ENCODE measurements at regions not wholly inside any gene's neighbourhood (a gene's known extent, or its start where the extent isn't known, plus 50 kb on each side); places are given as distances from the start of the nearest gene placed in this dataset.

DNA sequence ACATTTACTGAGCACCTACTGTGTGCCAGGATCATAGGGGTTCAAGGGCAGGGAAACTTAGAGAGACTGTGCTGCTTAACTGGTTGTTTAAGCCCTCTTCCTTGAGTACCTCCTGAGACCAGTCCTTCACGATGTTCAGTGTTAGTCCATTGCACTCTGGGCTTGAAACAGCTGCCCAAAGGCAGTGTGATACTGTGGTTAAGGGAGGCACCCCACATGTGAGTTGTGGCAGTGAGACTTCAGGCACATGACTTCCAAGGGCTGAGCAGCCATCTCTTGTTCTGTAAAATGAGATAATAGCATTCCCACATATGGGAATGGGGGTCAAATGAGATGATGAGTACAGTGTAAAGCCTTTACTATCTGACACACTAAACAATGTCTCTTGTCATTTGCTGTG lies 75.1 kb downstream of the LINGO1 start:
- Mint-ChIP-seq H3K27me3 (ENCODE audit: insufficient read depth) (no peaks in the 10 kb centered on the region), H3K4me1 (ENCODE audit: low read depth) (no peaks in the 10 kb centered on the region), H3K9me3 (no peaks in the 10 kb centered on the region), H3K4me3 (no peak overlapping the region), H3K27ac (no peak overlapping the region), H3K36me3 (ENCODE audit: low read depth) (no peaks in the 10 kb centered on the region)
- DNase-seq (ENCODE audit: low spot score): no peak
- intact Hi-C loops (cut with micrococcal nuclease): no loop called here

DNA sequence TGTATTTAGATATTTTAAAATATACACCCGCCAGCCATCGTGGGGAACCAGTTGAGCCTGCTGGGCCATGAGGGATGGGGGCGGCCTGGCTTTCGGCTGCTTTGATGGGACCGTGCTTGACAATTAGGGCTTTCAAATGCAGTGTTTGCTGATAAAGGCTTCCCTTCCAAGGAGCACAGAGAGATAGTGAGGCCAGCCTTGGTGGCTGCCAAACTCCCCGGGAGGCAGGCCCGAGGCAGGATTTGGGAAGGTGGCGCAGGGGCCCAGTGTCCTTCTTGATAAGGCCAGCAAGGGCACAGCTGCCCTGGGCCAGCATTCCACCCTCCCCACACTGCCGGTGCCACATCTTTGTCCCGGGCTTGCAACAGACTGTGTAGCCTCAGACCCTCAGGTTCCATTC lies 75.6 kb downstream of the LINGO1 start:
- H3K4me1 Mint-ChIP-seq (ENCODE audit: low read depth): no peaks in the 10 kb centered on the region
- no peaks in the 10 kb centered on the region for H3K27me3 Mint-ChIP-seq (ENCODE audit: insufficient read depth)
- no peak overlapping the region for H3K27ac Mint-ChIP-seq
- intact Hi-C loops (cut with micrococcal nuclease): no loop called here
- H3K36me3 Mint-ChIP-seq (ENCODE audit: low read depth): no peaks in the 10 kb centered on the region
- no peak overlapping the region for H3K4me3 Mint-ChIP-seq
- DNase-seq (ENCODE audit: low spot score): no peak
- H3K9me3 Mint-ChIP-seq: no peaks in the 10 kb centered on the region

DNA sequence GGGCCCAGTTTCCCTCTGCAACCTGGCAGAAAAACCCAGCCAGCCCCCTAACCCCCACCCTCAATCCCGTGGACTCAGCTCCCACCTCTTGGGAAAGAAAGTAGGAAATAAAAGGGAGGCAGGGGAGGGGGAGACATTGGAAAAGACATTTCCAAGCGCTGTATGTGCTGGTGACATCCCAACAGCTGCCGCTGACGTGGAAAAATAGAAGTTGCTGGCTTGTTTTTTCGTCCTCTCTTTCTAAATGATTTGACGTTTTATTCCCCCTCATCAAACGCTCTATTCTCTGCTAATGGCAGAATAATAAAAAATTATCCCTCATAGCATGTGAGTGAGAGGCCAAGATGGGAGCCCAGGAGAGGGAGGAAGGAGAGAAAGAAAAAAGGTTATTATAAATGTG lies 76.1 kb downstream of the LINGO1 start:
- no peak for DNase-seq (ENCODE audit: low spot score)
- Mint-ChIP-seq H3K4me1 (ENCODE audit: low read depth) (no peaks in the 10 kb centered on the region), H3K27ac (no peak overlapping the region), H3K4me3 (no peak overlapping the region), H3K36me3 (ENCODE audit: low read depth) (no peaks in the 10 kb centered on the region), H3K27me3 (ENCODE audit: insufficient read depth) (no peaks in the 10 kb centered on the region), H3K9me3 (no peaks in the 10 kb centered on the region)
- intact Hi-C loops (cut with micrococcal nuclease): no loop called here

DNA sequence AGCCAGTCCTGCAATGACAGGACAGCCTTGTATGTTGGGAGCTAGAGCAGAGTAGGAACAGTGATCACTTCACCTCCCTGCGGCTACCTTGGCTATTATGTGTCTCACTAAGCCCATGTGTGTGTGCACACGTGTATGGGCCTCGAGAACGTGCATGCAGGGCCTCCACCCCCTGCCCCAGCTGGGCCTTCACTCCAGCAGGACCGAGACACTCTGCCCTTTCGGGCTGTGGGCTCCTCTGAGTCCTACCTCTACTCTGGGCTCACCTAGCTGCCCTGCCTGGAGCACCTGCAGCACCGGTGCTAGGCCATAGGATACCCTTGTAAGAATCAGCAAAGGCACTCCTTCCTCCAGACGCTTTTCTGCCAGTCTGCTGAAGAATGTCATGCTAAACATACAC lies 77.5 kb downstream of the LINGO1 start:
- no peaks in the 10 kb centered on the region for H3K27me3 Mint-ChIP-seq (ENCODE audit: insufficient read depth)
- no peaks in the 10 kb centered on the region for H3K36me3 Mint-ChIP-seq (ENCODE audit: low read depth)
- no peak overlapping the region for H3K27ac Mint-ChIP-seq
- no peaks in the 10 kb centered on the region for H3K4me1 Mint-ChIP-seq (ENCODE audit: low read depth)
- no peak overlapping the region for H3K4me3 Mint-ChIP-seq
- no peaks in the 10 kb centered on the region for H3K9me3 Mint-ChIP-seq
- intact Hi-C loops (cut with micrococcal nuclease): no loop called here
- no peak for DNase-seq (ENCODE audit: low spot score)

DNA sequence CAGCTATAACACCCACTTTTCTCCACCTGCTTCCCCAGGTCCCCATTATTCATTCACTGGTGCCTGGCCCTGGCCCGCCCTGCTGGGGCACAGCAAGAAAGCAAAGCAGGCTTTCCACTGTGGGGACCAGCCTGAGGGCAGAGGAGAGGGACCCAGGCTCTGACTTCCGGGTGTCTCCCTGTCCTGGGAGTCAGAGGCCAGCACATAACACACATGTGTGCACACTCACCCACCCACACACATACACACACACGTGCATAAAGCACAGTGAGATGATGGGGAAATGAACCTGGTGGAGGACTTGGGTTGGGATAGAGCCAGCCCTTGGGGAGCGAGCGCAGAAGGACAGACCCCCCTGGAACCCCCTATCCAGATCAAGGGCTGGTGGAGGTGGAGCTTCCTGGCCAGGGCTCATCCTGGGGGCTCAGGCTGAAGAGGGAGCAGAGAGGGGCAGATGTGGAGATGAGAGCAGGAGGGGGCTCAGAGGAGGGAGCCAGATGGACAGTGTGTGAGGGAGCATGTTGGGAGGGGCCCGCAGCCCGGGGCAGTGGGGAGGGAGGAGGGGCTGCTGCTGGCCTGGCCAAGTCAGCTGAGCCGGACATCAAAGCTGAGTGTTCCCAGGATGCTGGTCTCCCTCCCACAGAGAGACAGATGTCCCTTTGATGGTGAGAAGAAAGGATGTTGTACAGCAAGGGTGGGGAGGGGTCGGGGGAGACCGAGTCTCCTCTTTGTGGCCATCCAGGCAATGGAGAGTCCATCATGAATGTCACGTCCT lies 78.2 kb downstream of the LINGO1 start:
- Mint-ChIP-seq H3K9me3 (no peaks in the 10 kb centered on the region), H3K27me3 (ENCODE audit: insufficient read depth) (no peaks in the 10 kb centered on the region), H3K36me3 (ENCODE audit: low read depth) (no peaks in the 10 kb centered on the region), H3K27ac (no peak overlapping the region), H3K4me3 (no peak overlapping the region), H3K4me1 (ENCODE audit: low read depth) (no peaks in the 10 kb centered on the region)
- intact Hi-C loops (cut with micrococcal nuclease): no loop called here
- no peak for DNase-seq (ENCODE audit: low spot score)

DNA sequence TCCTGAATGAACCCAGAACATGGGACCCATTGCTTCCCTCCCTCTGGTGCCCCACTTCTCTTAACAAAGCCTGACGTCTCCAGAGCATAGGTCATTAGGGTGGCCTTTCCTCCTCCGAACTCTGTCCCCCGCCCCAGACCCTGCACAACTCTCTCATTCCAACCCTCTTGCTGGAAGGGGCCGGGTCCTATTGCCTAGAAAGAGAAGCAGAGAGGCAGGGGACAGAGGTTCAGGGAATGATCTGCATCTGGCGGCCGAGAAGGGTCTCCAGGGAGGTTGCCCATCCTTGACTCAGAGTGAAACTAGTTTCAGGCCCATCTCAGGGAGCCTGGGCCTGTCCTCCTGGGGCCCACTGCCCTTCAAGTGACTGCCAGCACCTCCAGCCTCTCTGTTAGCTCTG lies 79.0 kb downstream of the LINGO1 start:
- no peaks in the 10 kb centered on the region for H3K36me3 Mint-ChIP-seq (ENCODE audit: low read depth)
- intact Hi-C loops (cut with micrococcal nuclease): no loop called here
- no peaks in the 10 kb centered on the region for H3K9me3 Mint-ChIP-seq
- H3K27ac Mint-ChIP-seq: no peak overlapping the region
- H3K4me1 Mint-ChIP-seq (ENCODE audit: low read depth): no peaks in the 10 kb centered on the region
- no peak overlapping the region for H3K4me3 Mint-ChIP-seq
- no peaks in the 10 kb centered on the region for H3K27me3 Mint-ChIP-seq (ENCODE audit: insufficient read depth)
- no peak for DNase-seq (ENCODE audit: low spot score)

DNA sequence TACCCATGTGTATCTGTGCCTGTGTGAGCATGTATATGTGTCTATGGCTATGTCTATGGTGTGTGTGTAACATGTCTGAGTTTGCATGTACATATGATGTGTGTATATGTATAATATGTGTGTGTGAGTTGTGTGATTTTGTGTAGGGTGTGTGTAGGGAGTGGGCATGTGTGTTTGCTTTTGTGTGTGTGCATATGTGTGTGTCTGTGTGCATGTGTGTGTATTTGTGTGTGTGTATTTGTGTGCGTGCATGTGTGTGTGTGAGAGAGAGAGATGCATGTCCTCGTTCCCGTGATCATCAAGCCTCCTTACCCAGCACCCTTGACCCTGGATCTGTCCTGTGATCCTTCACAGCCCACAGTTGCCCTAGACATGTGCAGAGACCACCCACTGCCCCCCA lies 79.5 kb downstream of the LINGO1 start:
- no peaks in the 10 kb centered on the region for H3K36me3 Mint-ChIP-seq (ENCODE audit: low read depth)
- H3K4me3 Mint-ChIP-seq: no peak overlapping the region
- no peak overlapping the region for H3K27ac Mint-ChIP-seq
- no peaks in the 10 kb centered on the region for H3K4me1 Mint-ChIP-seq (ENCODE audit: low read depth)
- intact Hi-C loops (cut with micrococcal nuclease): no loop called here
- no peaks in the 10 kb centered on the region for H3K27me3 Mint-ChIP-seq (ENCODE audit: insufficient read depth)
- H3K9me3 Mint-ChIP-seq: no peaks in the 10 kb centered on the region
- no peak for DNase-seq (ENCODE audit: low spot score)

DNA sequence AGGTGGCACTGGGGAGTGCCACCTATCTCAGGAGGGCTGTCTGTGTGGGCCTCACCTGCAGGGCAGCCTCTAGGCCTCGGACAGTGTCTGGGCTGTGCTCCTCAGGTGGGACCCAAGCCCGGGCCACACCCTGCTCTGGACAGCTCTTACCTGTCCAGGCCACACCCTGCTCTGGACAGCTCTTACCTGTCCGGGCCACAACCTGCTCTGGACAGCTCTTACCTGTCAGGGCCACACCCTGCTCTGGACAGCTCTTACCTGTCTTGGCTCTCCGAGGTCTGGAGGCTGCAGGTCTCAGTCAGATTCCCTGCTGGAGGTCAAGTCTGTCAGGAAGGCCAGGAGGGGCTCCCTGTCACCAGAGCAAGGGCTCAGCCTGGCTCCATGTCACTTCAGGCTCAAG lies 80.6 kb downstream of the LINGO1 start:
- Mint-ChIP-seq H3K9me3 (no peaks in the 10 kb centered on the region), H3K36me3 (ENCODE audit: low read depth) (no peaks in the 10 kb centered on the region), H3K27me3 (ENCODE audit: insufficient read depth) (no peaks in the 10 kb centered on the region), H3K4me1 (ENCODE audit: low read depth) (no peaks in the 10 kb centered on the region), H3K27ac (no peak overlapping the region), H3K4me3 (no peak overlapping the region)
- DNase-seq (ENCODE audit: low spot score): no peak
- intact Hi-C loops (cut with micrococcal nuclease): no loop called here

DNA sequence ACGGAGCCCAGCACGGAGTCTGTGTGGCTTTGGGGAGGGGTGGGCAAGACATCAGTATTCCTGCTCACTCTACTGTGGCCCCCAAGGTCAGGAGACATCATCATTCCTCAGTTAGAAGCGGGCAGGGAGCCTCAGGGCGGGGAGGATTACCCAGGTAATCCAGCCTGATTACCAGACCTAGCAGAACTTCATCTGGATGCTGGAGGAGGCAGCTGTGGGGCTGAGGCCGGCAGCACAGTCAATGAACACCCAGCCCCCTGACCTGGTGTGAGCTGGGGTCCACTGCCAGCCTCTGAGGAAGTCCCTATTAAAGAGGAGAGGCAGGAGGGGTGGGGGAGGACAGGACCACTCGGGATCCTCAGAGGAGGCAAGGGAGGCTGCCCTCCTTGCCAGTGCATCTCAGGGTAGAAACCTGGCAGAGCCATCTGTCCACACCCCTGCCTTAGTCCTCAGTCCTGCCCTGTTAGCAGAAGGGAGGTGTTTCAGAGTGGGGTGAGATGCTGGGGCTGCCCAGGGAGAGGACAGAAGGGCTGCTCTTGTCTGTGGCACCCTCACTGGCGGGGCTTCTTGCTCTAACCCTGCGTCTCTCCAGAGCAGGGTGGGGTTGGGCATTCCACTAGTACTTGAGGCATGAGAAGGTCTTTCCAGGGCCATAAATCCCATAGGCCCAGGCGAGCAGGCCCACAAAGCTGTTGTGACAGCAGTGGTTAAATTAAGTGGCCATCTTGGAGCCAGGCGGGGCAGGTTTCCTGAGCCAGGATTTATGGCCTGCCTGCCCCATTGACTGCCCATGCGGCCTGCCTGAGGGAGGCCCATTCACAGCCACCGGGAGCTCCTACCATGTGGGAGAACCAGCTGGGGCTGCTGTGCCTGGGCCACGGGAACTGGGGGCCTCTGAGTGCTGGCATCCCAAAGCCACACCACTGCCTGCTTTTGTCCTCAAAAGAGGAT lies 82.1 kb downstream of the LINGO1 start:
- no peak overlapping the region for H3K27ac Mint-ChIP-seq
- intact Hi-C loops (cut with micrococcal nuclease): no loop called here
- no peaks in the 10 kb centered on the region for H3K9me3 Mint-ChIP-seq
- no peaks in the 10 kb centered on the region for H3K27me3 Mint-ChIP-seq (ENCODE audit: insufficient read depth)
- H3K4me1 Mint-ChIP-seq (ENCODE audit: low read depth): no peaks in the 10 kb centered on the region
- DNase-seq (ENCODE audit: low spot score): no peak
- H3K4me3 Mint-ChIP-seq: no peak overlapping the region
- no peaks in the 10 kb centered on the region for H3K36me3 Mint-ChIP-seq (ENCODE audit: low read depth)

DNA sequence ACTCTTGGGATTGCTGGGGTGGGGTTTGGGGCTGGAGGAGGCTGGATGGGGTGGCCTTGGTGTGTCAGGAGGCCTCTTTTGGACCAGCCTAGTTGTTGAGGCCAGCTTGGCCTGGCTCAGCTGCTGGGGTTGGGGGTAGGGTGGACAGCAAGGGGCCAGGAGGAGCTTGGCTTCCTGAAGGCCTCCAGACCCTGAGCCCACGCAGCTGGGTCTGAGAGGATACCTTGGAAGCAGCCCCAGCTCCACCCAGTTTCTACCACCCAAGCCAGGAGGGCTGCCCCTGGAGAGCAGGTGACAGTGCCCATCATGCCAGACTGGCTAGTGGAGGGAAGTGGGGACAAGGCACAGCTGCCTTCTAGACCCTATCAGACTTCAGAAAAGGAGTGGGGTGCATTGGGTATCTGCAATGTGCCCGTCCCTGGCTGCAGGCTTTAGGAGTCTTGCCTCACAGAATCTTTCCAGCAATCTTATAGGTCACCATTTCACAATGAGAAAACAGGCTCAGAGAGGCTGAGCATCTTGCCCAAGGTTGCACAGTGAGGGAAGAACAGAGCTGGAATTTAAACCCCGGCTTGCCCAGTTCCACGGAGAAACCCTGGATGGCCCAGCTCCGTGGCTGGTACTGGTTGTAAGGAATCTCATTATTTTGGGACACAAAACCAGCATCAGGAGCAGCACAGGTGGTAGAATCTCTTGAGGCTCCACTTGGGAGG lies 83.0 kb downstream of the LINGO1 start:
- Mint-ChIP-seq H3K36me3 (ENCODE audit: low read depth) (no peaks in the 10 kb centered on the region), H3K27me3 (ENCODE audit: insufficient read depth) (peaks cover 8% of the 10 kb centered on the region), H3K27ac (no peak overlapping the region), H3K4me3 (no peak overlapping the region), H3K4me1 (ENCODE audit: low read depth) (no peaks in the 10 kb centered on the region), H3K9me3 (no peaks in the 10 kb centered on the region)
- intact Hi-C loops (cut with micrococcal nuclease): no loop called here
- DNase-seq (ENCODE audit: low spot score): no peak

DNA sequence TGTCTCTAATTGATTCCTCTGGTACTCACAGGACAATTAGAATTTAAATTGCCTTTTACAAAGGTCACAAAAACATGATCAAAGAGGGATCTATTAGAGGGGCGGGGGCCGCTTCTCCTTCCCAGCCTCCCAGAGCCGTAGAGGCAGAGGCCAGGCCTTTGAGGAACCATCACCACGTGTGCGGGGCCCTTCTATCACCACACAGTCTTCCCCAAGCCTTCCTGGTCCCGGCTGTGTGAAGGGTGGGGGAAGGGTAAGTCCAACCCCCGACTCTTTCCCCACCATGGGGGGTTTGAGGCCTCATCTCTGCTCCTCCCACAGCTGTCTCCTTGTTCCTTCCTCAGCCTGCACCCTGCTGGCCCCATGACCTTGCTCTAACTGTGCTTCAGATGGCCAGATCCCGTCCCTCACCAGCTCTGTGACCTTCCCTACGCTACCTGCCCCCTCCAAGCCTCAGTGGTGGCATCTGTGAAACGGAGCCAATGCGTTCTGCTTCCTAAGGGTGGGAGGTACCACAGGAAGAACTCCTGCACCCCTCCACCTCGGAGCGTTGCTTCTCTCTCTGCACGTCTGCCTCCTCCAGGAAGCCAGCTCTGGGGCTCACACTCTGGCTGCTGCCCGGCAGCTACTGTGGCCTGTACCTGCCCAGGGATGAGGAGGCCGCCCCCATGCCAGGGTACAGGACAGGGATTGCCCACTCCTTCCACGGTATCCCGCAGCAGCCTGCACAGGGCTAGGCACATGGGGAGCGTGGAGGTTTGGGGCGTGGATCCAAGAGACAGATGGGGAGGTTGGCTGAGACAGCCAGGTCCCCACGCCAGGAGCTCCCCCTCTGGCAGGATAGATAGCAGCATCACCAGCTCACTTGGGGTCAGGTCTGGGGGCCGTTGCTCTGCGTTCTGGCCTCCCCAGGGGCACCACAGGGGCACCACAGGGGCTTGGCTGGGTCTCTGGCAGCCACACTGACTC lies 83.8 kb downstream of the LINGO1 start:
- no peaks in the 10 kb centered on the region for H3K36me3 Mint-ChIP-seq (ENCODE audit: low read depth)
- H3K27me3 Mint-ChIP-seq (ENCODE audit: insufficient read depth): peaks cover 12% of the 10 kb centered on the region
- H3K9me3 Mint-ChIP-seq: no peaks in the 10 kb centered on the region
- no peak overlapping the region for H3K27ac Mint-ChIP-seq
- no peak overlapping the region for H3K4me3 Mint-ChIP-seq
- intact Hi-C loops (cut with micrococcal nuclease): no loop called here
- H3K4me1 Mint-ChIP-seq (ENCODE audit: low read depth): no peaks in the 10 kb centered on the region
- no peak for DNase-seq (ENCODE audit: low spot score)
